Transverse colon (tissue), 4 donors: ENCODE measurements at regions not wholly inside any gene's neighbourhood (a gene's known extent, or its start where the extent isn't known, plus 50 kb on each side); places are given as distances from the start of the nearest gene placed in this dataset.

Source experiments
- DNase-seq: peaks from one replicate; pipeline ENCODE4 v3.0.0-alpha.2; 2019
- H3K27ac ChIP-seq, 4 donors: fragments of 200-600 bp; sonication (generic); 2 replicates each; pipeline ENCODE4 v1.5.1; 2016 to 2018; ENCODE audit warnings: inconsistent platforms in 4 of 4
- H3K27me3 ChIP-seq: fragments of 200-600 bp; sonication (generic); 2 replicates; pipeline ENCODE4 v1.5.1; 2017; ENCODE audit warnings: inconsistent platforms
- H3K36me3 ChIP-seq, 4 donors: fragments of 200-600 bp; sonication (generic); 2 replicates each; pipeline ENCODE4 v1.5.1; 2017 to 2019; ENCODE audit warnings: inconsistent platforms in 4 of 4
- H3K4me1 ChIP-seq, 4 donors: fragments of 200-600 bp; sonication (generic); 2 replicates each; pipeline ENCODE4 v1.5.1; 2017 to 2020; ENCODE audit warnings: inconsistent platforms in 4 of 4
- H3K4me3 ChIP-seq, 4 donors: fragments of 200-600 bp; sonication (generic); 1 replicate in 1 of 4; 2 replicates in 3 of 4; pipeline versions ENCODE4 v1.5.1 to v1.6.1; 2017 to 2019; ENCODE audit warnings: inconsistent platforms in 4 of 4
- H3K9me3 ChIP-seq, 2 donors: fragments of 200-600 bp; sonication (generic); 2 replicates each; pipeline ENCODE4 v1.5.1; 2017 to 2019; ENCODE audit warnings: inconsistent platforms in 2 of 2
- CTCF ChIP-seq, 5 experiments: fragments of 200-600 bp in 3 of 5; fragments of 450-650 bp in 2 of 5; sonication (generic) in 3 of 5; IDR thresholded peaks; 1 replicate in 2 of 5; 2 replicates in 3 of 5; pipeline ENCODE4 v1.5.1; 2016 to 2017; ENCODE audit warnings: antibody characterized with exemption in 5 of 5, inconsistent platforms in 3 of 5, mild to moderate bottlenecking in 2 of 5, moderate library complexity in 1 of 5
- EP300 ChIP-seq: sonication (generic); formaldehyde crosslinking; IDR thresholded peaks from one replicate; pipeline ENCODE4 v1.6.1; 2017; ENCODE audit warnings: antibody characterized with exemption, low read depth
- POLR2A ChIP-seq: fragments of 450-650 bp; IDR thresholded peaks from one replicate; pipeline ENCODE4 v1.6.1; 2016; ENCODE audit warnings: antibody characterized with exemption, mild to moderate bottlenecking, moderate library complexity
- POLR2AphosphoS5 ChIP-seq, 3 donors: sonication (generic); formaldehyde crosslinking; IDR thresholded peaks; one replicate each; pipeline ENCODE4 v1.6.1; 2016; ENCODE audit warnings: antibody characterized with exemption in 3 of 3
- WGBS, 2 donors: methylation state at CpG; one replicate each; pipeline ENCODE4 v1.1.5; 2018; ENCODE audit warnings: low coverage in 1 of 2; 5-methylcytosine and 5-hydroxymethylcytosine counted together
- in situ Hi-C, 4 donors: fragments of 200-750 bp; cut with MboI; loops; one replicate each; pipeline versions ENCODE4 v1.15.0 to v1.15.1; 2017; ENCODE audit warnings: low sequenced_read_pairs in 3 of 4, low pct_ligation_motif_present in 1 of 4, low pct_unique_long_range_greater_than_20kb in 1 of 4
- intact Hi-C: fragments of 100-400 bp; cut with DNase I; formaldehyde crosslinking; loops from one replicate; pipeline ENCODE4 v1.15.1; 2023; ENCODE audit warnings: low total_unique reads

GRCh38 chr17:17405673-17406072 is 71.1 kb upstream of the MED9 start:
- in situ Hi-C loops (no loop called here), intact Hi-C loops (loop anchor here (5.0 kb wide), 1 partner anchor 77 kb away; no protein-coding TSS in a partner anchor)
- H3K4me3 ChIP-seq: no peak overlapping the region
- H3K27ac ChIP-seq: no peak overlapping the region
- no peak for DNase-seq
- H3K4me1 ChIP-seq: peaks cover 0 to 12% (median 0%) of the 10 kb centered on the region in 4 donors
- 85% methylated on average over 2 of the region's 2 CpGs; no CpG with 5 or more reads in 1 of the 2 donors for WGBS, 2 donors
- H3K36me3 ChIP-seq: no peaks in the 10 kb centered on the region
- no peak for TF ChIP-seq EP300
- no peak for TF ChIP-seq POLR2AphosphoS5 (IDR thresholded peaks at IDR 0.05)
- no peak for TF ChIP-seq CTCF (IDR thresholded peaks at IDR 0.05)
- TF ChIP-seq POLR2A: no peak
- no peaks in the 10 kb centered on the region for H3K9me3 ChIP-seq
- peaks cover 8% of the 10 kb centered on the region for H3K27me3 ChIP-seq

- peaks cover 0 to 12% (median 0%) of the 10 kb centered on the region in 4 donors for H3K4me1 ChIP-seq
- intact Hi-C loops: loop anchor here (5.0 kb wide), 1 partner anchor 76 kb away; no protein-coding TSS in a partner anchor
- H3K27ac ChIP-seq: no peak overlapping the region
- DNase-seq: no peak
- H3K36me3 ChIP-seq: no peaks in the 10 kb centered on the region
- no peaks in the 10 kb centered on the region for H3K9me3 ChIP-seq
- 92% methylated on average over 7 of the region's 7 CpGs; no CpG with 5 or more reads in 1 of the 2 donors for WGBS, 2 donors
- no peak overlapping the region for H3K4me3 ChIP-seq
- TF ChIP-seq POLR2A (no peak), CTCF (IDR thresholded peaks at IDR 0.05) (no peak), POLR2AphosphoS5 (IDR thresholded peaks at IDR 0.05) (no peak), EP300 (no peak)
- peaks cover 8% of the 10 kb centered on the region for H3K27me3 ChIP-seq
- in situ Hi-C loops: no loop called here
Observed at GRCh38 chr17:17406225-17406624, 70.6 kb upstream of the MED9 start.

GRCh38 chr17:17408236-17408794 is 68.5 kb upstream of the MED9 start:
- intact Hi-C loops (loop anchor here (5.0 kb wide), 1 partner anchor 74 kb away; no protein-coding TSS in a partner anchor), in situ Hi-C loops (no loop called here)
- no peak overlapping the region for H3K4me3 ChIP-seq
- H3K27ac ChIP-seq: no peak overlapping the region
- TF ChIP-seq CTCF (IDR thresholded peaks at IDR 0.05) (no peak), POLR2AphosphoS5 (IDR thresholded peaks at IDR 0.05) (no peak), EP300 (no peak), POLR2A (no peak)
- WGBS, 2 donors: 82% methylated on average over 2 of the region's 2 CpGs; no CpG with 5 or more reads in 1 of the 2 donors
- peaks cover 0 to 7% (median 0%) of the 10 kb centered on the region in 4 donors for H3K4me1 ChIP-seq
- H3K36me3 ChIP-seq: no peaks in the 10 kb centered on the region
- H3K9me3 ChIP-seq: no peaks in the 10 kb centered on the region
- DNase-seq: no peak
- peaks cover 8% of the 10 kb centered on the region for H3K27me3 ChIP-seq

- no peaks in the 10 kb centered on the region for H3K36me3 ChIP-seq
- intact Hi-C loops: no loop called here
- 78% methylated on average over 6 of the region's 6 CpGs; no CpG with 5 or more reads in 1 of the 2 donors for WGBS, 2 donors
Observed at GRCh38 chr17:17410357-17410756, 66.4 kb upstream of the MED9 start.

More at GRCh38 chr17:17410357-17410756, 66.4 kb upstream of the MED9 start:
- no peaks in the 10 kb centered on the region for H3K9me3 ChIP-seq
- H3K27me3 ChIP-seq: no peaks in the 10 kb centered on the region
- TF ChIP-seq EP300: no peak
- no peak for TF ChIP-seq POLR2A
- no peak for TF ChIP-seq CTCF (IDR thresholded peaks at IDR 0.05)
- TF ChIP-seq POLR2AphosphoS5 (IDR thresholded peaks at IDR 0.05): no peak
- H3K4me1 ChIP-seq: no peaks in the 10 kb centered on the region
- in situ Hi-C loops: no loop called here
- DNase-seq: no peak
- no peak overlapping the region for H3K4me3 ChIP-seq
- no peak overlapping the region for H3K27ac ChIP-seq
